Testis (tissue), 2 donors: ENCODE measurements at regions not wholly inside any gene's neighbourhood (a gene's known extent, or its start where the extent isn't known, plus 50 kb on each side); places are given as distances from the start of the nearest gene placed in this dataset.
"Not testable (repeated sequence)": the region's sequence is repeated elsewhere in the genome, so short reads cannot be mapped to it uniquely, and the experiment has no call there.

Experiments
- DNase-seq: peaks from one replicate; pipeline ENCODE4 v3.0.0-alpha.2; 2019
- H3K27ac ChIP-seq, 2 donors: fragments of 200-600 bp; sonication (generic); one replicate each; pipeline ENCODE4 v1.5.1; 2019
- H3K27me3 ChIP-seq: fragments of 200-600 bp; sonication (generic); one replicate; pipeline ENCODE4 v1.5.1; 2019
- H3K36me3 ChIP-seq: fragments of 200-600 bp; sonication (generic); one replicate; pipeline ENCODE4 v1.5.1; 2017; ENCODE audit warnings: low read depth; ENCODE audit errors: missing control alignments
- H3K4me1 ChIP-seq: fragments of 200-600 bp; sonication (generic); one replicate; pipeline ENCODE4 v1.5.1; 2019
- H3K4me3 ChIP-seq, 2 donors: fragments of 200-600 bp; sonication (generic); one replicate each; pipeline ENCODE4 v1.5.1; 2017 to 2019
- H3K9me3 ChIP-seq: fragments of 200-600 bp; sonication (generic); one replicate; pipeline ENCODE4 v1.5.1; 2017
- POLR2A ChIP-seq: fragments of 450-650 bp; IDR thresholded peaks from one replicate; pipeline ENCODE4 v1.6.1; 2017; ENCODE audit warnings: antibody characterized with exemption, mild to moderate bottlenecking, moderate library complexity
- WGBS, 2 donors: methylation state at CpG; one replicate each; pipeline ENCODE4 v1.1.5; 2018; 5-methylcytosine and 5-hydroxymethylcytosine counted together
- intact Hi-C: fragments of 100-400 bp; cut with DNase I; formaldehyde crosslinking; loops from one replicate; pipeline ENCODE4 v1.15.1; 2023; ENCODE audit warnings: low total_unique reads
- TF ChIP-seq, protein P1 (sequence below), 3 experiments: fragments of 450-650 bp in 2 of 3; fragments of 200-600 bp in 1 of 3; sonication (generic) in 1 of 3; IDR thresholded peaks; one replicate each; pipeline ENCODE4 v1.5.1; 2016 to 2019; ENCODE audit warnings: antibody characterized with exemption in 3 of 3, mild to moderate bottlenecking in 2 of 3, moderate library complexity in 1 of 3

DNA sequence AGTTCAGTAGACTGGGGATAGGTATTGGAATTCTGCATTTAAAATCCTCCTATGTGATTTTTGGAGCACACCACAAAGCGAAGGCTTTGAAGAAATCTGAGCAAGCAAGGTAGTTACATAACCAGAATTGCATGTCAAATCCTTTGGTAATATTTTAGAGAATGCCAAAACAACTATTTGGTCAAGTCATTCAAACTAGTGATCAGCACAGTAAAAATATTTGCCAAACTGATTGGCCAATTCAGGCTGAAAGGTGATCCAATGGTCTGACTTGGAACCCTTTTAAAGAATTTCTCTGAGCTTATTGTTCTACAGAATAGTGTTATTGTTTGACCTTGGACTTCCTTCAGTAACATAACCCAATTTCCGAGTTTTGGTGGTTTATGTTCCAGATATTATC lies 214.2 kb upstream of the ETAA1 start:
- intact Hi-C loops: no loop called here
- TF ChIP-seq POLR2A: no peak
- TF ChIP-seq, protein P1, sequence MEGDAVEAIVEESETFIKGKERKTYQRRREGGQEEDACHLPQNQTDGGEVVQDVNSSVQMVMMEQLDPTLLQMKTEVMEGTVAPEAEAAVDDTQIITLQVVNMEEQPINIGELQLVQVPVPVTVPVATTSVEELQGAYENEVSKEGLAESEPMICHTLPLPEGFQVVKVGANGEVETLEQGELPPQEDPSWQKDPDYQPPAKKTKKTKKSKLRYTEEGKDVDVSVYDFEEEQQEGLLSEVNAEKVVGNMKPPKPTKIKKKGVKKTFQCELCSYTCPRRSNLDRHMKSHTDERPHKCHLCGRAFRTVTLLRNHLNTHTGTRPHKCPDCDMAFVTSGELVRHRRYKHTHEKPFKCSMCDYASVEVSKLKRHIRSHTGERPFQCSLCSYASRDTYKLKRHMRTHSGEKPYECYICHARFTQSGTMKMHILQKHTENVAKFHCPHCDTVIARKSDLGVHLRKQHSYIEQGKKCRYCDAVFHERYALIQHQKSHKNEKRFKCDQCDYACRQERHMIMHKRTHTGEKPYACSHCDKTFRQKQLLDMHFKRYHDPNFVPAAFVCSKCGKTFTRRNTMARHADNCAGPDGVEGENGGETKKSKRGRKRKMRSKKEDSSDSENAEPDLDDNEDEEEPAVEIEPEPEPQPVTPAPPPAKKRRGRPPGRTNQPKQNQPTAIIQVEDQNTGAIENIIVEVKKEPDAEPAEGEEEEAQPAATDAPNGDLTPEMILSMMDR (IDR thresholded peaks at IDR 0.05): no peak
- no peak for DNase-seq
- no peaks in the 10 kb centered on the region for H3K27me3 ChIP-seq
- no peak overlapping the region for H3K27ac ChIP-seq
- no peaks in the 10 kb centered on the region for H3K4me1 ChIP-seq
- H3K4me3 ChIP-seq: no peak overlapping the region
- H3K36me3 ChIP-seq: no peaks in the 10 kb centered on the region
- WGBS, 2 donors: 68 to 73% methylated on average over 2 of the region's 2 CpGs
- H3K9me3 ChIP-seq: no peaks in the 10 kb centered on the region

DNA sequence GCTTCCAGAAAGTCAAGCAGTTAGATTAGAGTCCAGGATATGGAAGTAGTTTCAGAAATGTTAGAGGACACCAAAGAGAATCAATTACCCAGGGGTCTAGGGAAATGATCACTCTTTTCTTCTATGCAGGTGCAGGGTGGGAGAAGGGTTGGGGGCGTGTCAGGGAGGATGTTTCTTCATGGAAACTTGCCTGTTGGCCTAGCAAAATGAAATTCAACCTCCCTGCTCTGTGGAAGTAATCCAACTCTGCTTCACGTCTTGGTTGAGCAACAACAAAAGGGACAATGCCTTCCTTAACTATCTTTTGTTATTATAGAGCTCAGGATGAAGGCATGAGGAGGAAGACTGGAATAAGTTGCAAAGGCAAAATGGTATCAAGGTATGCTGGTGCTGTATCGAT lies 210.8 kb upstream of the ETAA1 start:
- whole genome bisulfite sequencing, 2 donors: 79 to 84% methylated on average over 2 to 3 of the region's 3 CpGs
- no peaks in the 10 kb centered on the region for H3K4me1 ChIP-seq
- intact Hi-C loops: no loop called here
- no peaks in the 10 kb centered on the region for H3K27me3 ChIP-seq
- H3K27ac ChIP-seq: no peak overlapping the region
- TF ChIP-seq, protein P1 (IDR thresholded peaks at IDR 0.05): no peak
- no peak for TF ChIP-seq POLR2A
- no peak for DNase-seq
- H3K4me3 ChIP-seq: no peak overlapping the region
- H3K36me3 ChIP-seq: no peaks in the 10 kb centered on the region
- no peaks in the 10 kb centered on the region for H3K9me3 ChIP-seq

DNA sequence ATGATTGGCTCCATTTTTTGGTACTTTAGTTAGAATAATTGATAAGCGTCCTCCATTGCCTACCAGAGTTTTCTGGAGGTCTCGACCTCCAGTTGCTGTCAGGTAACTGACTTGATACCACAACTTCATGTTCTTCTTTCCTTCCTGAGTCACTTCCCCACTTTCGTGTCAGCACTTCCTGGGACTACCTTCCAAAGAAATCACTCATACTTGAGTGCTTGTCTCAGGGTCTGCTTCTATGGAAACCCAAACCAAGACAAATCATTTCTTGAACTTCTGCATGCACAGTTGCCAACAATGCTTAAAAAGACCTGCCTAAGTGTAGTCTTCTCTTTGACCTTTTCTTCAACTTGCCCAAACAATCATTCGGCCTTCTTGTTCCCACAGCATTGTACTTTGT lies 210.3 kb upstream of the ETAA1 start:
- H3K4me3 ChIP-seq: no peak overlapping the region
- H3K27ac ChIP-seq: no peak overlapping the region
- H3K36me3 ChIP-seq: no peaks in the 10 kb centered on the region
- H3K9me3 ChIP-seq: no peaks in the 10 kb centered on the region
- H3K4me1 ChIP-seq: no peaks in the 10 kb centered on the region
- no peak for DNase-seq
- TF ChIP-seq POLR2A: no peak
- TF ChIP-seq, protein P1 (IDR thresholded peaks at IDR 0.05): no peak
- WGBS, 2 donors: 92 to 94% methylated on average over 4 of the region's 4 CpGs
- intact Hi-C loops: no loop called here
- H3K27me3 ChIP-seq: no peaks in the 10 kb centered on the region

DNA sequence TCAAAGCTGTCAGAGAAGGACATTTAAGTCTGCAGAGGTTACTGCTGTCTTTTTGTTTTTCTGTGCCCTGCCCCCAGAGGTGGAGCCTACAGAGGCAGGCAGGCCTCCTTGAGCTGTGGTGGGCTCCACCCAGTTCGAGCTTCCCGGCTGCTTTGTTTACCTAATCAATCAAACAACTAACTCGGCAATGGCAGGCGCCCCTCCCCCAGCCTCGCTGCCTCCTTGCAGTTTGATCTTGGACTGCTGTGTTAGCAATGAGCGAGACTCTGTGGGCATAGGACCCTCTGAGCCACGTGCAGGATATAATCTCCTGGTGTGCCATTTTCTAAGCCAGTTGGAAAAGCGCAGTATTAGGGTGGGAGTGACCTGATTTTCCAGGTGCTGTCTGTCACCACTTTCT lies 201.8 kb upstream of the ETAA1 start:
- H3K4me3 ChIP-seq, H3K27me3 ChIP-seq, H3K36me3 ChIP-seq, H3K27ac ChIP-seq, H3K9me3 ChIP-seq, H3K4me1 ChIP-seq, DNase-seq, intact Hi-C loops: not testable (repeated sequence)
- WGBS, 2 donors: 92 to 93% methylated on average over 6 to 8 of the region's 8 CpGs

DNA sequence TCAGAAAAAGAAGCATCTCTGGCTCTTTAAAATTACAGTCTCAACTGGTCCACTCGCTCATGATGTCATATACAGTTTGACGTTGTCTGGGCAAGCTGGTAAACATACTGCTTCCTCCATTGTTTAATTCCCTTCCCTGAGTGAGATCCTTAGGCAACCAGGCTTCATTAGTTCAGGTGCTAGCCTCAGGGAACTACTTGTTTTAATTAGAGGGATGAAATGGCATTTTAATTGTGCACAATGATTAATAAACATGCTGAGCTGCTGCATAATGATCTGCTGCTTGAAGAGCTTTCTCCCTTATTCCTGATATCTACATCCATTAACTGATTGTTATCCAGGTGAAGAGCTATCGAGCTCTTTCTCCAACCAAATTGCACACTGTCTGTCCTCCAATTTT lies 195.6 kb upstream of the ETAA1 start:
- no peaks in the 10 kb centered on the region for H3K36me3 ChIP-seq
- H3K27me3 ChIP-seq: no peaks in the 10 kb centered on the region
- no peak overlapping the region for H3K4me3 ChIP-seq
- no peaks in the 10 kb centered on the region for H3K4me1 ChIP-seq
- DNase-seq: no peak
- no peaks in the 10 kb centered on the region for H3K9me3 ChIP-seq
- intact Hi-C loops: no loop called here
- TF ChIP-seq POLR2A: no peak
- TF ChIP-seq, protein P1 (IDR thresholded peaks at IDR 0.05): no peak
- H3K27ac ChIP-seq: no peak overlapping the region
- 89 to 90% methylated on average over 3 of the region's 3 CpGs for WGBS, 2 donors
